Neural cell (in vitro differentiated cells): ENCODE measurements at regions not wholly inside any gene's neighbourhood (a gene's known extent, or its start where the extent isn't known, plus 50 kb on each side); places are given as distances from the start of the nearest gene placed in this dataset.

Experiments
- CTCF ChIP-seq: fragments of 450-650 bp; IDR thresholded peaks from 2 replicates; pipeline ENCODE4 v1.5.1; 2014; ENCODE audit warnings: antibody characterized with exemption, mild to moderate bottlenecking, moderate library complexity; ENCODE audit not compliant: poor library complexity, severe bottlenecking
- EP300 ChIP-seq: fragments of 450-650 bp; conservative IDR thresholded peaks from 2 replicates; pipeline ENCODE4 v1.6.1; 2014; ENCODE audit warnings: antibody characterized with exemption, mild to moderate bottlenecking, moderate library complexity; ENCODE audit not compliant: poor library complexity, severe bottlenecking
- EZH2 ChIP-seq: fragments of 200-600, 300-800 bp; shearing (Covaris generic), sonication (generic); IDR thresholded peaks from 2 replicates; pipeline ENCODE4 v1.6.1; 2014; ENCODE audit warnings: antibody characterized with exemption, low read length, borderline replicate concordance, mild to moderate bottlenecking; ENCODE audit not compliant: insufficient read depth, poor library complexity, severe bottlenecking
- MXI1 ChIP-seq: fragments of 450-650 bp; conservative IDR thresholded peaks from 2 replicates; pipeline ENCODE4 v1.6.1; 2014; ENCODE audit warnings: antibody characterized with exemption, mild to moderate bottlenecking; ENCODE audit not compliant: poor library complexity, severe bottlenecking
- POLR2AphosphoS5 ChIP-seq: IDR thresholded peaks from 2 replicates; pipeline ENCODE4 v1.6.1; 2012
- RAD21 ChIP-seq: fragments of 450-650 bp; conservative IDR thresholded peaks from 2 replicates; pipeline ENCODE4 v1.6.1; 2014; ENCODE audit warnings: antibody characterized with exemption, mild to moderate bottlenecking, moderate library complexity
- REST ChIP-seq: IDR thresholded peaks from 2 replicates; pipeline ENCODE4 v1.6.1; 2012; ENCODE audit warnings: borderline replicate concordance
- SMC3 ChIP-seq: fragments of 450-650 bp; conservative IDR thresholded peaks from 2 replicates; pipeline ENCODE4 v1.6.1; 2014; ENCODE audit warnings: antibody characterized with exemption, mild to moderate bottlenecking, moderate library complexity; ENCODE audit not compliant: poor library complexity
- TAF1 ChIP-seq: IDR thresholded peaks from 2 replicates; pipeline ENCODE4 v1.6.1; 2012; ENCODE audit warnings: low read depth

GRCh38 chr14:55794655-55795595 is 214.9 kb downstream of the KTN1 start:
- no peak for TF ChIP-seq CTCF
- no peak for TF ChIP-seq POLR2AphosphoS5
- no peak for TF ChIP-seq REST
- no peak for TF ChIP-seq EZH2
- no peak for TF ChIP-seq MXI1
- no peak for TF ChIP-seq RAD21
- TF ChIP-seq EP300 = no peak
- TF ChIP-seq TAF1 = no peak
- TF ChIP-seq SMC3 = no peak
